H1 (cell line): ENCODE measurements at regions not wholly inside any gene's neighbourhood (a gene's known extent, or its start where the extent isn't known, plus 50 kb on each side); places are given as distances from the start of the nearest gene placed in this dataset.

Experiments used
- BCL11A ChIP-seq, 2 experiments: IDR thresholded peaks; one replicate each; pipeline ENCODE4 v1.6.1; 2011; ENCODE audit warnings: low read depth in 2 of 2, low read length in 2 of 2, mild to moderate bottlenecking in 2 of 2
- BRCA1 ChIP-seq: IDR thresholded peaks from 2 replicates; pipeline ENCODE4 v1.6.1; 2012; ENCODE audit warnings: low read depth, low read length, improper control_type of control experiment
- CHD7 ChIP-seq: fragments of 300-600 bp; sonication (generic); IDR thresholded peaks from 2 replicates; pipeline ENCODE4 v1.7.1; 2012; ENCODE audit warnings: low read length, moderate library complexity, mild to moderate bottlenecking, inconsistent platforms; ENCODE audit not compliant: insufficient replicate concordance
- EGR1 ChIP-seq: IDR thresholded peaks from 2 replicates; pipeline ENCODE4 v1.6.1; 2011; ENCODE audit warnings: low read depth, low read length, borderline replicate concordance
- FOSL1 ChIP-seq: IDR thresholded peaks from 2 replicates; pipeline ENCODE4 v1.6.1; 2011; ENCODE audit warnings: mild to moderate bottlenecking, low read depth, low read length, moderate library complexity; ENCODE audit not compliant: insufficient read depth
- HDAC2 ChIP-seq, 2 experiments: fragments of 300-600 bp in 1 of 2; sonication (generic) in 1 of 2; IDR thresholded peaks; 2 replicates each; pipeline ENCODE4 v1.6.1; 2011 to 2012; ENCODE audit warnings: low read depth in 2 of 2, low read length in 2 of 2, mild to moderate bottlenecking in 2 of 2, moderate library complexity in 2 of 2, borderline replicate concordance in 1 of 2, inconsistent platforms in 1 of 2
- KDM5A ChIP-seq: fragments of 200-600 bp; IDR thresholded peaks from 2 replicates; pipeline ENCODE4 v1.7.1; 2012; ENCODE audit warnings: mild to moderate bottlenecking, low read length, inconsistent platforms, mixed read lengths
- SIRT6 ChIP-seq: IDR thresholded peaks from one replicate; pipeline ENCODE4 v1.7.1; 2012; ENCODE audit warnings: low read length, inconsistent platforms
- SP4 ChIP-seq: IDR thresholded peaks from 2 replicates; pipeline ENCODE4 v1.6.1; 2012; ENCODE audit warnings: low read length, inconsistent platforms
- TBP ChIP-seq: IDR thresholded peaks from 2 replicates; pipeline ENCODE4 v1.6.1; 2011; ENCODE audit warnings: low read depth, low read length, improper control_type of control experiment
- YY1 ChIP-seq: IDR thresholded peaks from 2 replicates; pipeline ENCODE4 v1.6.1; 2011; ENCODE audit warnings: low read depth, mild to moderate bottlenecking, low read length

DNA sequence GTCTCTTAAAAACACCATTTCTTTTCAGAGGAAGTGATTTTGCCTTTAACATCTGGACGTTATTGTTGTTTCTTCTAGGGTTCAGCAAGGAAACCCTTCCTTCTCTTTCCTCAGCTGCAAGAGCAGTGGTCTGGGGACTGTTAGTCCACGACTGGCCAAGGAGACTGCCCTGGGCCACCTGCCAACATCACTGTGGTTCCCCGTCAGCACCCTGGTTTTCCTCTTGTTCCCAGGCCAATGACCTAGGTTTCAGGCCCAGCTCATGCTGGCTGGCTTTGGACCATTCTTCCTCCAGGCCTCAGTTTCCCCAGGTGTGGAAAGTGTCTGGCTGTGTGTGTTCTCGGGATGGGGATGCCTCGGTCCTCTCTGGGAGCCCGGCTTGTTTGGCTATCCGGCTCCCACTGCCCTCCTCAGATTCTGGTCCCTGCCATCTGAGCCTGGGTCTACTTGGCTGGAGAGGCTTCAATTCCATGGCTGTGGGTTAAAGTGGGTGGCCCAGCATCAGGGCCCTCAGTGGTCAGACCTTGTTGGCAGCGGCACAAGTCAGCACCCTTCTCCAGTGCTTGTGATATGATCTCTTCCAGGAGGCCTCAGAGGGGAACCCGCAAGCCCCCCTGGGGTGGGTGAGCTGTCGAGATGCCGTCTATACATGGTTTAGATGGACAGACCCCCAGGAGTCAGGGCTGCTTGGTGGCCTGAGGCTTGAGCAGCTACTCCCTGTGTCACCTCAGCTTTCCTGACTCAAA is 234.3 kb upstream of the HS6ST1 start (continued):
- TF ChIP-seq CHD7 (no peak), HDAC2 (IDR thresholded peaks at IDR 0.05; ENCODE audit: borderline replicate concordance in 1 of 2, low read depth in 2 of 2, low read length in 2 of 2) (no peak), FOSL1 (no peak), BCL11A (IDR thresholded peaks at IDR 0.05; ENCODE audit: low read depth in 2 of 2, low read length in 2 of 2) (no peak), EGR1 (no peak), SIRT6 (no peak), TBP (no peak), KDM5A (no peak), SP4 (no peak), YY1 (no peak), BRCA1 (no peak)
